ENCODE measurements at regions not wholly inside any gene's neighbourhood (a gene's known extent, or its start where the extent isn't known, plus 50 kb on each side); places are given as distances from the start of the nearest gene placed in this dataset.
A peak's percentile ranks its signal among the peaks of the same experiment; 100 is the strongest.

DNA sequence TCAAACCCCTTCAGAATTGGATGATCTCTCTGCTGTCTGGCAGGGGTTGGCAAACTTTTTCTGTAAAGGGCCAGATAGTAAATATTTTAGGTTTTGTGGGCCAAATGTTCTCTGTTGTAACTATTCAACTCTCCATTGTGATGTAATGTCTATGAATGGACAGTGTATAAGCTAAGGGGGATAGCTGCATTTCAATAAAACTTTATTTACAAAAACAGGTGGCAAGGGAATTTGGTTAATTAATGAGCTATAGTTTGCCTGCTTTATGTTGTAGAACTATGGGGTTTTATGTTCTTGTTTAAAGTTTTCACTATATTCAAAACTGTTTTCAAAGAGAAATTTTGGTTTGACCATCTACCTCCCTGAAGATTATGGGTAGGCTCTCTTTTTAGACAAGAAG, 182.1 kb upstream of the CITED2 start:
- DNase-seq (ENCODE audit: insufficient read length, low spot score), result no peak
- no peak for FAIRE-seq
- no peak for TF ChIP-seq POLR2A (IDR thresholded peaks at IDR 0.05; ENCODE audit: low read depth, low read length)

DNA sequence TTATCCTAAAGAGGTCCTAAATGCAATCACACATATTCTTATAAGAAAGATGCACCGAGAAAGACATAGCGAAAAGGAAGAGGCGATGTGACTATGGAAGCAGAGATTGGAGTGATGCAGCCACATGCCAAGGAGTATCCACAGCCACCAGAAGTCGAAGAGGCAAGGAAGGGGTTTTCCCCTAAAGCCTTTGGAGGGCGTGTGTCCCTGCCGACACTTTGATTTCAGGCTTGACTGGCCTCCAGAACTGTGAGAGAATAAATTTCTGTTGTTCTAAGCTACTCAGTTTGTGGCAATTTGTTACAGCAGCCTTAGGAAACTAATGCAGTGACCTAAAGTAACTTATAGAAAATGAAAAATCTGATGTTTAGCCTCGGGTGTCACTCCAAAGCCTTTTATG, 179.5 kb upstream of the CITED2 start:
- FAIRE-seq, result no peak
- DNase-seq (ENCODE audit: insufficient read length, low spot score), result no peak
- no peak for TF ChIP-seq POLR2A (IDR thresholded peaks at IDR 0.05; ENCODE audit: low read depth, low read length)

DNA sequence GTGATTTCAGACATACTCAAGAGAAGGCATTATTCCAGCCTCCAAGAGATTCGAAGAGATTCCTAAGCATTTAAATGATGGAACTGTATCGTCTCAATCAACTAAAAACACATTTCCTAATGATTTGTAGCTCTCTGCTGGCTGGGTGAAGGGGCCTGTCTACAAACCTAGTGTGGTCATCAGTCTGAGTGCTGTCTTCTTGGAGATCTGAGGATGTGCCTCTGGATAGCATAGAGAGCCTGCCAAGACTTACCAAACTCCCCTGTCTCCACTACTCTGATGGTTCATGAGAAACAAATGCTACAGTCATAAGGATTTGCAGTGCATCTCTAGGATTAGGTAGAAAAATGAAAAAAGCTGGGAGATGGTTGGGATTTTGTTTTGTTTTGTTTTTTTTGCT, 176.9 kb upstream of the CITED2 start:
- DNase-seq (ENCODE audit: insufficient read length, low spot score) (no peak), FAIRE-seq (no peak)
- no peak for TF ChIP-seq POLR2A (IDR thresholded peaks at IDR 0.05; ENCODE audit: low read depth, low read length)

DNA sequence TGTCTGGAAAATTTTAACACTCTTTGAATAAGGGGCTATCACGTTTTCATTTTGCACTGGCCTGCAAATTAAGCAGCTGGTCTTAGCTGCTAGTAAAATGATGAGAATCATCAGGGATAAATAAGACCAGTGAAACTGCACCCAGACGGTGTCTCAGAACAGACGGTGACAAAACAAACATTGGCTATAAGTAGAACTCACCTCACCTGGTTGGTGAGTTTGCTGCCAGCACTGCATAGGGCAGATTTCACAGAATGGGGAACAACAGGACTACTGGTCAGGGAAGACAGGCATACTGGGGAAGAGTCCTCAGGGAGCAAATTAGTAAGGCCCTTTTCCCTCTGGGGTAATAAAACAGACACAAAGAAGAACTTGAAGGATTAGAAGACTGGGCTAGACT, 175.9 kb upstream of the CITED2 start:
- FAIRE-seq (no peak), DNase-seq (ENCODE audit: insufficient read length, low spot score) (no peak)
- no peak for TF ChIP-seq POLR2A (IDR thresholded peaks at IDR 0.05; ENCODE audit: low read depth, low read length)

DNA sequence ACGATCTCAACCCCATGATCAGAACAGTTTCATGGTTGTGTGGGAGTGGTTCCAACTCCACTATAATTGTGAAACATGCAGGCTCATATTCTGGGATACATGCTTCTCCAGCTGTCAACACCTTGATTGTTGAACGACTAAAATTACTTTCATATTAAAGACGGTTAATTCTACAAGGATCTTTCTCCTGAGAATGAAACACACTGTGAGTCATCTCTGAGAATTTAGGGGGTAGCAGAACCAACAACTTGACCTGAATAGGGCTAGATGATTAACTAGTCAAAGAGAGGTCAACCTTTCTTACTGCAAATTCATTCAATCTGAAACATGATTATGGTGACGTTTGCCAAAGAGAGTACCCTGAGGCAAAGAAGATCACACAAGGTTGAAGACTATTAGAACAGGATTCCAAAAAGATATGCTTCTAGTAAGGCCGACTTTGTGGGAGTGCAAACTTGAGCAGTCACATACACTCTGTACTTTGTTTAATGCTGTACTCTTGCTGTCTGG, 175.2 kb upstream of the CITED2 start:
- TF ChIP-seq POLR2A (IDR thresholded peaks at IDR 0.05; ENCODE audit: low read depth, low read length), result no peak
- FAIRE-seq (no peak), DNase-seq (ENCODE audit: insufficient read length, low spot score) (no peak)

DNA sequence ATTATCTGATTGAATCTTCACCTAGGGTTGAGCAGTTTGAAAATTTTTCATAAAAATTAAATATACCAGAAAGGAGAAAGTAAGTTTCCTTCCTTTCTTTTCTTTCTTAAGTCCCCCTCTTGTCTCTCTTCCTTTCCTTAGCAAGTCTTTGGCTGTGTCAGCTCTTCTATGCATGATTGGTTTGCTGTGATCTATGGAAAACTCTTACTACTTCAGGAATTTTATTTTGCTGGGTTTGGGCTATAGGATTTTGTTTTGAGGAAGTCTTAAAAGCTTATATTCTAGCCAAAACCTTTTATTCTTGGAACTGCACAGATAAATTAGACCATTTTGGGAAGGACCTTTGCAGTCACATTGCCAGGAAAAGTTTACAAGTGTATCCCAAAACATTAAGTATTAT, 173.4 kb upstream of the CITED2 start:
- DNase-seq (ENCODE audit: insufficient read length, low spot score) (no peak), FAIRE-seq (no peak)
- no peak for TF ChIP-seq POLR2A (IDR thresholded peaks at IDR 0.05; ENCODE audit: low read depth, low read length)

DNA sequence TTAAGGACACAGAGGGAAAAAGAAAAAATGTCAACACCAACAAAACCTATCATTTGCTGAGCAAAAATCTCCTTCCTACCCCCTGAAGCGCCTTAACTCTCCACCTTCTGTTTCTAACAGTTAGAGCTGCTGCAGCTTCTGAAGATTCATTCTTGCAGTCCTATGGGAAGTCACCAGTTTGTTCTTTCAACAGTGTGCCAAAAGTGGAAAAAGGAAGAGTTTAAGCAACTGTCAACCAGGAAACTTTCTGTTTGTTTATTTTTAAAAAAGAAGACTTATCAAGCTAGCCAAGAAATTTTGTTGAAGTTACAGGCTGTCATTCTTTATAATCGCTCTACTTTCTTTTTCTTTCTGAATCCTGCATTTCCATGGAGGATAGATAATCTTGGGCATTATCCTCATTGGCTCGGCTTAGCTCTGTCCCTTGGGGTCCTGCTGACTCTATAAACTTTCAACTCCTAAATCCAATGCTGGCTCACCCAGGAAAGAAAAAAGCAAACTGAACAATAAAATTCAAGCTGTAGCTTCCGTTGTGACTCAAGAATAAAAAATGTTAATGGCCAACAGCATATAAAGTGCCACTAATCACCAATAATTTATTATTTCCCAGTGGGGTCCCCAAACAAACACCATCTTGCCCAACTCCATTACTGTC, 172.8 kb upstream of the CITED2 start:
- TF ChIP-seq POLR2A (IDR thresholded peaks at IDR 0.05; ENCODE audit: low read depth, low read length), result no peak
- FAIRE-seq (no peak), DNase-seq (ENCODE audit: insufficient read length, low spot score) (no peak)

- FAIRE-seq (no peak), DNase-seq (ENCODE audit: insufficient read length, low spot score) (no peak)
- TF ChIP-seq POLR2A (IDR thresholded peaks at IDR 0.05; ENCODE audit: low read depth, low read length), result no peak
These were observed 171.6 kb upstream of the CITED2 start for GRCh38 chr6:139546106-139546472.

GRCh38 chr6:139545206-139546105, 171.0 kb upstream of the CITED2 start:
- no peak for DNase-seq (ENCODE audit: insufficient read length, low spot score)

GRCh38 chr6:139544701-139545057, 170.2 kb upstream of the CITED2 start:
- FAIRE-seq (no peak), DNase-seq (ENCODE audit: insufficient read length, low spot score) (no peak)
- TF ChIP-seq POLR2A (IDR thresholded peaks at IDR 0.05; ENCODE audit: low read depth, low read length), result no peak

More at GRCh38 chr6:139545206-139546105, 171.0 kb upstream of the CITED2 start:
- FAIRE-seq, result no peak
- TF ChIP-seq POLR2A (IDR thresholded peaks at IDR 0.05; ENCODE audit: low read depth, low read length), result no peak

DNA sequence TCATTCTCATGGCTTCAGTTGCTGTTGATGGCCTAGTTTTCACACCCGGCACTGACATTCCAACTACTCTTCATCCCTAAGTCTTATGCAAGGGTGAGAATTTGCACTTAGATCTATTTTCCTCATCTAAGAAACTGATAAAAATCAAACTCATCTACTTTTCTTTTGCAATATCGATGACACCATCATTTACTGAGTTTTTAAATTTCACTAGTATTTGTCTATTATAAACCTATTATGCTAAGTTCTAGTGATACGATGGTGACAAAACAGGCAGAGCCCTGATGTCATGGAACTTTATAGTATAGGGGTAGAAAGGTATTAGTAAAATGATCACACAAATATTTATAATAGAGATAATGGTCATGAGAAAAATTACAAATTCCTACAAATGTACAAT, 167.9 kb upstream of the CITED2 start:
- no peak for FAIRE-seq
- TF ChIP-seq POLR2A (IDR thresholded peaks at IDR 0.05; ENCODE audit: low read depth, low read length), result no peak
- DNase-seq (ENCODE audit: insufficient read length, low spot score), result no peak

DNA sequence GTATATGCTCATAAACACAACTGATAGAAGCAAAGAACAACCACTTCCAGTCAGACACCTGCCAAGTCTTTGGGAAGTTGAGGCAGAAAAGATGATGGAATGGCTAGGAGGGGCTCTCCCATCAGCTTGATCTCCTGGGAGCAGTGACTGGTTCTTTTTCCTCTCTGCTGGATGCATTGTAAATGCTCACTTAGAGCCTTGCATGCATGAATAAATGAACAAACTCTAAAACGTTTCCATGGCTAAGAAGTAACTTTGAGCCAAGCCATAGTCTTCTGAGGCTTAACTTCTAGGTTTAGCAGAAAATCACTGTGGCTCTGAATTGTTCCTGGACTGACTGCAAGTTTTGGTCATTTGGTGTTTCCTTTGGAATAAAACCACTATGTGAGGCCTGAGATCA, 166.4 kb upstream of the CITED2 start:
- no peak for TF ChIP-seq POLR2A (IDR thresholded peaks at IDR 0.05; ENCODE audit: low read depth, low read length)
- DNase-seq (ENCODE audit: insufficient read length, low spot score), result no peak
- FAIRE-seq, result no peak

DNA sequence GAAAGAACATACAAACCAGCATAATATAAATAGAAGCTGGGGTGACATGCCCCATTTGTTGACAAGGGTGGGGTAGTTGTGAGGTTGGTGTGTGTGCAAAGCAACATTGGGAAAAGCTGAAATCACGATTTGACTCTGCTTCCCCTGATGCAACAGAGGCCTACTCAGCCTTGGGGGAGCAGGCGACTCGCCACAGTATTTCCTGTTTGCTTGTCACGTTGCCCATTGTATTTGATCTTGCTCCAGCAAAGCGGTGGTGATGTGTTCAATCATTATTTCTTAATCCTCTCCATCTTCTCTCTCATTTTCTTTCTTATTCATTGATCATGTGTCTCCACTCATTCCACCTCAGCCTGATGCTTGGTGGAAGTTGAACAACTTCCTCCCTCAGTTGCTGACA, 165.8 kb upstream of the CITED2 start:
- no peak for FAIRE-seq
- DNase-seq (ENCODE audit: insufficient read length, low spot score), result no peak

DNA sequence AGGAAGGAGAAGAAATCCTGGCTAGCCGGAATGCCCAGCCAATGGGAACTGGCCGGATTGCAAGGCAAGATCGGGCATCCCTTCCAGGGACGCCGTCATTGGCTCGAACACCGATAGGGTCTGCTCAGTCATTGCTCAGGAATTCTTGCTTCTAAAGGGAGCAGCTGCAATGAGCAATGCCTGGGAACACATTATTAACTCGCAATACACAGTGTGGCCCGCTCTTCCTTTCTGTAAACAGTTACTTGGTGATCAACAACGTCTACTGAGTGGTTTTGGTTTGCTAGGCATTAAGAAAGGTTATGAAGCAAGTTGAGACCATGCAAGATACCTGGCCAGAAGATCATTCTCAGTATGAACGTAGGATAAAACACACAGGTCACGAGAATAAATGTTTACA, 165.4 kb upstream of the CITED2 start:
- DNase-seq (ENCODE audit: insufficient read length, low spot score) (peak; percentile 54), FAIRE-seq (peak; percentile 84)
- no peak for TF ChIP-seq POLR2A (IDR thresholded peaks at IDR 0.05; ENCODE audit: low read depth, low read length)

More for the DNA sequence above, 165.8 kb upstream of the CITED2 start:
- no peak for TF ChIP-seq POLR2A (IDR thresholded peaks at IDR 0.05; ENCODE audit: low read depth, low read length)

GRCh38 chr6:139538366-139538765, 163.9 kb upstream of the CITED2 start:
- FAIRE-seq, result no peak
- DNase-seq (ENCODE audit: insufficient read length, low spot score), result no peak
- TF ChIP-seq POLR2A (IDR thresholded peaks at IDR 0.05; ENCODE audit: low read depth, low read length), result no peak

Measured in H54 (cell line).